HuH-7 (cell line): ENCODE measurements at regions not wholly inside any gene's neighbourhood (a gene's known extent, or its start where the extent isn't known, plus 50 kb on each side); places are given as distances from the start of the nearest gene placed in this dataset.

Experiments
- DNase-seq: peaks from one replicate; pipeline ENCODE4 v3.0.0; 2011; ENCODE audit warnings: low spot score

DNA sequence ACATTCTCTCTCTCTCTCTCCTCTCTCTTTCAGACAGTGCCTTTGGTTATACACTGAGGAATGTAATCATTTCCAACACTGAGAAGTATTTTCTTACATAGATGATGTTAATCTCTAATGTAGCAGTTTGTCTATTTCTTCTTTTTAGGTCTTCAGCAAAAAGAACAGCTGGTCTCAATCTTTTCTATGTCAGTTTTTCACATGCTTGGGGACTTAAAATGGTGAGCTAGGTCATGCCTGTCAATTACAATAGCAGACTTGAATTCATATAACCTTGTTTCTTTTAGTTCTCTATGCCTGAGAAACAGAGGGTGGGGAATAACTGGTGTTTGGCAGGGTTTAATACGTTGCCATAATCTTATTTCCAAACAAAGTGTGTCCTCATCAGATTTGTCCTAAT is 786.2 kb downstream of the SQOR start:
- DNase-seq = no peak

DNA sequence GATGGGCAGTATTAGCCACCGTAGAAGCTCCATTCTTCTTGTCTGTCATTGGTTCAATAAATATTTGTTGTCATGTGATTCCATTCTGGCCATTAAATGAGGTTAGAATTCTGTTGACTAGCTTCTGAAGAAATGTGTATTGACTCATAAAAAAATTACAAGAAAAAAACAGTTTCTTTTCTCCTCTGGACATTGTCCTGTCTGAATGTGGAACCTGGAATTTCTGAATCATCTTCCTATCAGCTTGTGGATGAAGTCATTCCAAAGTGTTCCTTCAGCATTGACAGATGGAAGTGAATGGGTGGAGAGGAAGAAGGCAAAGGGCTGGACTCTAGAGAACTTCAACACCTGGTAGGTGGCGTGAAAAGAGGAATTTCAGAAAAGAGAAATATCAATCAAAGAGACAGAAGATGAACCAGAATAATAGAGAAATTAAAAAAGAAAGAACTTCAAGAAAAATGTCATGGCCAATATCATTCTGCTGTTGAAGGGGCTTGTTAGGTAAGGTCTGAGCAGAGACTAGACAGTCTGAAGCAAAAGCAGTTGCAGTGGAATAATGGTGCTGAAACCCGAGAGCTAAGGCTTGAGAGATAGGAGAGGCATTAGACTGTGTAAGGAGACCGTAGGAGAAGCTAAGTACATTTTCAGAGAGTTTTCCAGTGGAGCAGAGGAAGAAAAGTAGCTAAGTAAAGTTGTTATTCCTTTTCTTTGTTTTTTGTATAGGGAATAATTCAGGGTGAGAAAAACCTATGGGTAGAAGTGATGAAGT is 806.6 kb downstream of the SQOR start:
- DNase-seq = no peak

DNA sequence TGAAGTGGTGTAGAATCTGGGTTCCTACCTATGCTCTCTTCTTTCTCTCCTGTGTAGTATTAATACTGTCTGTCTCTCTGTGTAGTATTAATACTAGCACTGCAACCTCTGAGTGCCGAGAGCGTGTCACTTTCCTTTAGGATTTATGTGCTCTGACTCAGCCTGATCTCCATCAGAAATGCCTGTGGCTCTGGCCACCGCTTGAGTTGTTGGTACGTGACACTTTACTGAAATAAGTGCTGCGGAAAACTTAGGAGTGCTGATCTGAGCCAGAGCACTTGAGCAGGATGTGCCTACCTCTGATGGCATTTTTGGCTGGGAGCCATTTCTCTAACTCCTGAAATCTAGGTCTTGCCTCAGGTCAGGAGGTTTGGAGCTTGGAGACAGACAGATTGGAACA is 807.4 kb downstream of the SQOR start:
- DNase-seq = no peak

DNA sequence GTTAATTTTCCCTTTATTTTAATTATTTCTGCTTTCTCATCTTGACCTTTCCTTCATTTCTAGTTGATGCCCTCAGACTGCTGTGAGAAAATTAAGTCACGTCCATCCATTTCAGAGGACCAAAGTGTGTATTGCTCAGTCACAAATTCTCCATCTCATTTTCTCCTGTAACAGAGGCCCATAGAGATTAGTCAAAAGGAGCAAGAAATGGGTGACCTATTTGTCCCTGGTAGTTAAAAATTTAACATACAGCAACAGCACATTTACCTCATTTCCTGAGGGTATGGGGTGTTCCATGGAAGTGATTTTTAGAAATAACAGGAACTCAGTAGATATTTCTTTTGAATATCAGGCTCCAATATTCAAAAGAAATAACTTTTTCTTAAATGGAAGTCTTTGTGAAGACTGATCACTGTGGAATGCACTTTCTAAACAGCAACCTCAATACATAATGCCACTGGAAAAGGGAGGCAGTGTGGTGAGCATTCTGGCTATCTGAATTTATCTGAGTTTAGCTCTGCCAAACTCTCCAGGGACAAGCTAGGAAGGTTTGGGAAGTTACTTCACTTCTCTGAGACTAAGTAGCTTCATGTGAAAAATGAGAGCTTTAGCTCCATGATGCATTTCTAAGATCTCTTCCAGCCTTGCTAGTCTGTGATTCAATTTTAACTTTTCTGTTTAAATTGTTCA is 808.2 kb downstream of the SQOR start:
- DNase-seq = no peak

DNA sequence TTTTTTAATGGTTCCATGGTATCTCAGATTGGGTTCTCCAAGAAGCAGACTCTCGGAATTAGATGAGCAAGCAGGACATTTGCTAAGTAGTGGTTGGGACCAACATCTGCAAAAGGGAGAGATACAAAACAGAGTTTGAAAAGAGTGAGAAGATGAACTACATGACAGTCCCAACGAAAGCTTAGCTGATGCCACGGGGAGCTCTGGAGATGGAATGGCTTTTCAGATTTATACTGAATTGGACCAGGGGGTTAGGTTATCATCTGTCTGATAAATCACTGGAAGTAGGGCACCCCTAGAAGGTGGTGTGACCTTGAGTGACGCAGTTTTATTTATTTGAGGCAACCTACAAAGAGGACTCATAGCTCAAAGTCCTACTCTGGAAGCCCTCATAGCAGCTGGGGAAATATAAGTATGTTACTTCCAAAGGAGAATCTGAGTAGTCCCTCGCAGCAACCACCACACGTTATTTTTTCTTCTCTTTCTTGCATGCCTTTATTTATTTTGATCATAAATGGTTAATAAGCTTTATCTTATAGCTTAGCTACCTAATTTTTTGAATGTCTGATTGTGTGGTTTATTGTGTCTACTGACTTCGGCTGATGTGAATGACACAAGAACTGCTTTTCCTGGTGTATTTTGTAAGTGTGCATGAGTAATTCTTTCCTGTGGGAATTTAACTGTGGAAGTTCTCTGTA is 815.4 kb downstream of the SQOR start:
- no peak for DNase-seq

DNA sequence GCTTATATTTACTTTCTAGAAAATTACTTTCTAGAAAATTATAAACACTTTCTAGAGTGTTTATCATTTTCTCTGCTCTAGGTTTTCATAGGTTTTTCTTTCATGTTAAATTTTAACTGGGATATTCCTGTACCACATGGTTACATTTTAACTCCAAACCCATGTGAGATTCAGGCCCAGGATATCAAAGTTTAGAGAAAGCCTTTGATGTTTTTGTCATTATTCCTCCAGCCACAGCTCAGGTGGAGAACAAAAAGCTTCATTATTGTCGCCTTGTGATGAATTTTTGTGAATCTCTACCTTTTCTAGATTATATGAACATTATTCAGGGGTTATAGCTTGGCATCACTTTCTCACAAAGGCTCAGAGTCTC is 816.0 kb downstream of the SQOR start:
- DNase-seq = no peak

DNA sequence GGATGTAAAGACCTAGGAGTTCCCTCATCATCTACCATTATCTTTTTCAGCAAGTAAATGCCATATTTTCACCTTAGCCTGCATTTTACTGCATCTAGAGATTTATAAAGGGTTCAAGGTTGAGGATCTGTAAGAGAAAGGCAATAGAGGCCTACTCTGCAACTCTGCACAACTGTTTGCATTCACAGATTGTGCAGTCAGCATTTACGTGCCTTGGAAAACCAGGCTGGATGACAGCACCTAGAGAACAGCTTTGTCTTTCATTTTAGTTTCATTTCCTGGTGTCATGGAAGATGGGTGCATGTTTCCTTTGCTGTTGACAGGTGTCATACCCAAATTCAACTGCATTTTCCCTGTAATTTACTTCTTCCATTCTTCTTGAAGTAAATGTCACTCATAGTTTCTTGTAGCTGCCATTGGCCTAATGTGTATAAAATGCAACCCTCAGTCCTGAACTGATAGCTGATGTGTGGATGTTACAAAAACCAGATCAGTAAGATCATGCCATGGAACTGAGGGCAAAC is 817.5 kb downstream of the SQOR start:
- no peak for DNase-seq

DNA sequence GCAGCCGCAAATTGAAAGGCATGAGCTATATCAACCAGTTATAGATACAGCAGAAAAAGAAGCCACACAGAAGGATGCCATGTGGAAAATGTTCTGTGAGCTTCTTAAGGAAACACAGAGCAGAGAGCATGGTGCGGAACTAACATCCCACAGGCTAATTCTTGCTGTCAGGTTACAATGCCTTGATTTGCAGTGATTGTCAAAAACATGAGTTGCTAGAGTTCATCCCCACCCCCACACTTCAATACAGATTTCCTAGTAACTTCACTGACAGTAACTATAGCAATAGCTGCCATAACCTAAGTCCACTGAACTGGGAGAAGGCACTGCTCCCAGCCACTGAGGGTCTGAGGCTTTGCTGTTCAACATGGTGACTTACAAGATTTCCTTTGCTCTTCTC is 821.6 kb downstream of the SQOR start:
- no peak for DNase-seq

DNA sequence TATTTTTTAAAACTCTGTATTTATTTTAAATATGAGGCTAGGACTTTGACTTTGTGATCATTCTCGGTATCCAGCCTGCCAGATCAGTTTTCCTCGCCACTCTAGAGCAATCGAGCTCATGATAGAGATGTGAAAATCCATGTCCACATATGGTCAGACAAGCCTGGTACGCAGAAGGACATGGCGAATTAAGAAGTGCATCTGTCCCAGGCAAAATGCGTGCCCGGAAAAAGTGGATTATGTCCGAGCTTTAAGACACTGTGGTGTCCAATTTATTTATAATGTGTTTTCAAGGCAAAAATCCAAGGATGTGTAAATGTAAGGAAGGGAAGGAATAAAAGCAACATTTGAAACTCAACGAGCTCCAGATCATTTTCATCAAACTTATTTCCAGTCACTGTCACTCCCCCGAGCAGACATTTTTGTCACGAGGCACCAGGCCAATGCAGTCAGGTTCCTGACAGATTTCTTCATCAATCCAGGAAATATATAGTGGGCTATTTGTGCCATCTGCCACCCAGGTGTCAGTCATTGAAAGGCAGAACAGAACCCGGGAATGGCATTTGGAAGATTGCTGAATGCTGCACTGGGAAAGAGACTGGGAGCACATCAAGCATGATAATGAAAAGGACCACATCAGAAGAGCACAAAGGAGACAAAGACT is 825.7 kb downstream of the SQOR start:
- no peak for DNase-seq

DNA sequence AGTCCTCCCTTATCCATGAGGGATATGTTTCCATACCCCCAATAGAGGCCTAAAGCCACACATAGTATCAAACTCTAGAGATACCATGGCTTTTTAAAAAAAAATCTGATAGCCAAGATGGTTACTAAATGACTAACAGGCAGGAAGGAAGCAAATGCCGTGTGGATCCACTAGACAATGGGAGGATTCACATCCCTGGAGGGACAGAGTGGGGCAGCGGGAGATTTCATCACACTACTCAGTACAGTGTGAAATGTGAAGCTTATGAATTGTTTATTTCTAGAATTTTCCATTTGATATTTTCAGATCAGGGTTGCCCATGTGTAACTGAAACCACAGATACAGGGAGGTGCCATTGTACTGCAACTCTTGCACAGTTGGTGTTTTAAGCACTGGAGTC is 826.6 kb downstream of the SQOR start:
- DNase-seq = no peak

DNA sequence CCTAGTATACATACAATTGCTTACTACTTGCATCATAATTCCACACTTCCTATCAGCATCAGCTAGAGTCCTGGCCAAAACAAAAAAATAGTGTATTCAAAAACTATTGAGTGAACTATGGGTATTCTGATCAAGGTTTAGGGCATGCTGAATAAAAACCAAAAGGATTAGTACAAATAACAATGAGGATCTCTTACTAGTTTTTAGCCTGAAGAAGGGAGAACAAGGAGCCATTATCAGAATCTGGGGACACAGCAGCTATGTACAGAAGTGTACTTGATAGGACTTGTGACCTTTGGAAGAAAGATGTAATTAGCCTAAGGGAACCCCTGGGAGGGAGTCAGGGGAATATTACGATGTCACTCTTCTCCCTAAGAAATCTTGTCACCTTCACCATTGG is 832.2 kb downstream of the SQOR start:
- no peak for DNase-seq

DNA sequence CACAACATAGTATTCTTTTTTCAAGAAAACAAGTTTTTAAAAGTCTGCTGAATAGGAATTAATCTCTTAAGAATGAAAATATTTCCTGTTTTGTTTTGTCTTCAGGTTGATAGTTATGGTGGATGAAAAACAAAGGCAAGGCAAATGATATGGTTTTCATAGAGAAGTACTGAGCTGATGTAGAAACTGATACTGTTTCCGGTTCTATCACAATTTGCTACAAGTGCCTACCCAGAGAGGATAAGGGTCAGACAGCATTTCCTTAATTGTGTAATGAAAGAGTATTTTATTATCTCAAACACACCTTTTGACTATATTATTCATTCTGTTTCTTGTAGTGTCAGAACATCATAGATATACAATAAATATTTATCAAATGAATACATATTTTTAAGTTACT is 836.3 kb downstream of the SQOR start:
- DNase-seq = no peak

DNA sequence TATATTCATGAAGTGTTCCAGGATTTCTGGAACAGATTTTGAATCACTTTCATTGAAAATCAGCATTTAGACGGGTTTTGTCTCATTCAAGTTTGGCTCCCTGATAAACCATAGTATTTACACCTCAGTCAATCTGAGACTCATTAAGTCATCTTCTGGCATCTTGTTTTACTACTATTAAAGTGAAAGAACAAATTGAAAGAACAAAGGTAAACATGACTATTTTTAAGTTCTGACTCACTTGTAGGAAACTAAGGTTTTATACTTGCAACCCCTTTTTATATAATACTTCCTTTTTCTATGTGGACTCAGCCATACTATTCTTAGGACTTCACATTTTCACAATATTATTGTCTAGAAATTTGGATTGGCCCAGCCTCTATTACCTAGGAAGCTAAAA is 854.4 kb downstream of the SQOR start:
- no peak for DNase-seq

DNA sequence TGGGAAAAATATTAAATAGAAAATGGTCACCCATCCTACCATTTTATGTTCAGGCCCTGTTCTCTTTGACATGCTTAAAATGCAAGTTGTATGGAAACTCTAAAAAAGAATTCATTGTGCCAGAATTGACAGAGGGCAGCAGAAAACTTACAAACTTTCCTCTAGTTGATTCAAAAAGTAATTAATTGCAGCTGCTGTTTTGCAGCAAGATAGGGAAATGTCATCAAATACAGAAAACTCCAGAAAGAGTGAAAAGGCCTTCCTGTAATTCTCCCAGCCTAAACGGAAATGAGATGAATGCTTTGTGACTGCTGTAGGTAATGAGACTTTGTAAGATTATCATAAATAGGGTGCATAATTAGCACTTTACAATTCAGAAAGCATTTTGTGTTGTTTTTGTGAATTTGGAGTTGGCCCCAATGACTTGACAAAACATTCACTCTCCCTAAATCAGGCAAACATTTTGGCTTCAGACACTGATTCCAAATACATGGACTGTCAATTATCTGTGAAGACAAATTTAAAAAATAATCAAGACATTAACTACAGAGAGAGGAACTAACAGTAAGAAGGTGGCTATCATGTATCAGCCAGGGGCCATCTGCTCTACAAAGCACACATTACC is 861.8 kb downstream of the SQOR start:
- no peak for DNase-seq

DNA sequence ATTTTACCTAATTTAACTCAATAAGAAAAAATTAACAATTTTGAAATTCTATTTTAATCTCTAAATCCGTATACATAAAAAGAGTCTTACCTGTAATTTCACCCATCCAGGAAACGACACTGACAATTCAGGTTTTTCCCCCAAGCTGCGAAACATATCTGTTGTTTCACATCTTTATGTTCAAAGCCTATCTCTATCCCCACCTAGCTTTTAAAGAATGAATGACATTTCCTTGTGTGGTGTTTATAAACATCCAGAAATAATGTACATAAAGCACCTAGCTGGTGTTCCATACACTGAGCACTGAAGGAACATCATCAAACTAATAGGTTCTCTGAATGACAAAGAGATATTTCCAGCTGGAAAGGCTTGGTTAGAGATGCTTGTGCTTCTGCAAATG is 867.8 kb downstream of the SQOR start:
- DNase-seq = no peak

DNA sequence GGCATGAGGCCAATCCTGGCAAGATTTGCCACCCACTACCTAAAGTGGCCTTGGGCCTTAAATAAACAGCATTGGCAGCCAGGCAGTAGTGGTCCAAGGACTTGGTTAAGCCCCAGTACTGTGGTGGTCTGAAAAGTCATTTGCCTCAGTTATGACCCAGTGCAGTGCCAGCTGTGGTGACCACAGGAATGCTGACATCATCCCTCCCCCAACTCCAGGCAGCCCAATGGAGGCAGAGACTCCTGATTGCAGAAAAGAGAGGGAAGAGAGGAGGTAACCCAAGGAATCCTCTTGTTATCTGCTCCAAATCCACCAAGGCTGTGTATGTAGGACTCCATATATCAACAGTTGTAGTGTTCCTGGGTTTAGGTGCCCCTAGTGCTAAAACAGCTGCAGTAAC is 883.6 kb downstream of the SQOR start:
- no peak for DNase-seq

DNA sequence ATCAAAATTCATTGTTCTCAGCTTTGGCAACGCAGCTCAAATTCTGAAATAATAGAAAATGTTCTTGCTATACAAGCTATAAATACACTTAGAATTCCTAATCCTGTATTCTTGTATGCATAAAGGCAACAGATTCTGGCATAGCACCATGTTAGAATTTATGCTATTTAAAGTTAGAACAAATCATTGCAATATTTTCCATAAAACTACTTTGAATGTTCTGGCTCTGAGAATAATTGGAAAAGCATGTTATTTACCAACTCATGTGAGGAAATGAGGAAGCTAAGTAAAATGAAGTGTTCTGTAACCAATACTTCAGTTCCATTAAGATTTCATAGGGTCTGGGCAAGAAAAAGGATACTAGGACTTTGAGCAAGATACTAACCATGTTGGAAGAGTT is 888.9 kb downstream of the SQOR start:
- DNase-seq = no peak

DNA sequence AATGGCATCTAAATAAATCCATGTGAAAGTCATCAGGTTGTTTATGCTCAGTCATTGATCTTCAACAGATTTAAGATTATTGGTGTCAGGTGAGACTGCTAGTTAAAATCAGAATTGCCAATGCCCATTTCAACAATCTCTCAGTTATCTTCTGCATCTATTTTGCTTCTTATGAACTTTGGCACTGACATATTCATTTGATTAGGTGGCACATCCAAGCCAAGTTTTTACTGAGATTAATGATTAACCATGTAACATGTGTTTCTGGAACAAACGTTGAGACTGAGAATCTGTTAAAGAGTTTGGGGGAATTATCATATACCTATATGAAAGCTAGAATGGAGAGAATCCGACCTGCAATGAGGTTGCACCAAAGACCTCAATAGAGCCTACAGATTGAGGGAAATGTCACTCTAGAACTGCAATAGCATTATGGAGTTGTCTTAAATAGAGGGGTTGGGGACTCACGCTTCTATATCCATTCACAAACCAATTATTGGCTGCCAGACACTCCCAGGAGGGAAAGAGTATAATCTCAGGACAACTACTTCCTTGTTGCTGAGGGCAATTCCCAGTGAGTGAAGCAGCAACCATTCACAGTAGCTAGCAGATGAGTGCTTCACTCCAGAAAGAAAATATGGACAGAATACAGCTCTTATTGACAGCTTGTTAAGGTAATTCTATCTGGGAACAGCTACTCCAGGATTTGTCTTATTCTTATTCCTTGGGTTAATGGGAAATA is 891.3 kb downstream of the SQOR start:
- DNase-seq = no peak

DNA sequence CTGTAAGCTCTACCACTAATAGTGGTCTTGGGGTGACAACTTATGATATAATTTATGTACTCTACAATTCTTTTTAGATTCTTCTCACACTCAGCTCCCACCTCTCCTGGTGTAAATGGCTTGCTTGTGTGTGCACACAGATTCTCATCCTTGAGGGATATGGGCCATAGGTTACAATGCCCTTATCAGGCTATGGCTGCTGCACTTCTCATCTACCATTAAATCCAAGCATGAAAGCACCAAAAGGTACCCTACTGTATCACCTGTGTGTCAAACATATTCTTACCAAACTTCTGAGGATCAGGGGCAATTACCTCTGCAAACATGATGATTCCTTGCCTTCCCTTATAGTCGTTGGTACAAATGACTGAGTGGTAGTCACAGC is 891.9 kb downstream of the SQOR start:
- no peak for DNase-seq

DNA sequence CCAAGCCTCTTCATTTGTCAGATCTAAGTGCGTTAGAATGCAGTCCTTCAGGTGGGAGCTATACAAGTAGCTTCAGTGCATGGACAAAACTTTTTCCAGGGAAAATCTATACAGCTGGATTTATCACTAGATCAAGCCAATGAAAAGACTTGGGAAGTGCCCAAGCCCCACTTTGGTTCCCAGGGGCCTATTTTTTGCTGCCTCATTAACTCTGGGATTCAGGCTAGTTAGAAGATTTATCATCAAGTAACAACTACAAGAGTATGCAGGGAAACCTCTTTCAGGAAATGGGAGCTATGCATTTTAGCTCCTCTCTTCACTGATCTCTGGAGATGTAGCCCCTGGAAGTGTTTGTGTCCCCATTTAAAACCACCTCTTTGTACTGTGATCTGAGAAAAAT is 908.8 kb downstream of the SQOR start:
- no peak for DNase-seq

DNA sequence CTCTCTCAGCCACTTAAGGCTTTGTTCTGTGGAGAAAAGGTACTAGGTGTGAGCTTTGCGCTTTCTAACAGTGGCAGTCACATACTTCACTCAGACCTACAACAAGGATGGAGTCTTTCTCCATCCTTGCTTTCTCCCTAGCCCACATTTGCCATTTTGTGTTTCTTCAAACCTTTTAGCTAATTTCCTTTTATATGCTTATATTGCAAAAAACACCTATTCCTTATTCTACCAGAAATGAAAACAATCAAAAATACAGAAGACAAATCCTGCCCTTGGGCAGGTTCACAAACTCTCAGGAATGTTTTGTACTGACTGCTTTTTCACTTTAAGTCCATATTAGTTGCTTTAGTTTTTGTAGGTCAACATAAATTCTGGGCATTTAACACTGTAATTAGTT is 914.2 kb downstream of the SQOR start:
- no peak for DNase-seq

DNA sequence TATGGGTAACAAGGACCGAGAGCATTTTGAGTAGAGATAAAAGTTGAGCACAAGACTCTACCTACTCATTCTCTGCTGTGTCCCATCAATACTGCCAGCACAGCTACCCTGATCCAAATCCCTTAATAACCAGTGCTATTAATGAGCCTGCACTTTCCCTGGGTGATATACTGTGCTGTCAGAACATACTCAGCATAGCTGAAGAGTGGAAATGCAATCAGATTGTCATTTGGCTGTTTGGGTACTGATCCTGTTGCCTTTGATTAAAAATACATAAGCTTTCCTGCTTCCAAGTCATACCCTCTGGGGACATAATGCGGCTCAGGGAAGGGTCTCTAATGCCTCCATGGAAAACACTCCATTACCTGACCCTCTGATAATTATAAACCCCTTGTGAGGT is 917.5 kb downstream of the SQOR start:
- DNase-seq = no peak
